ENCODE measurements at regions not wholly inside any gene's neighbourhood (a gene's known extent, or its start where the extent isn't known, plus 50 kb on each side); places are given as distances from the start of the nearest gene placed in this dataset.
"Not testable (repeated sequence)": the region's sequence is repeated elsewhere in the genome, so short reads cannot be mapped to it uniquely, and the experiment has no call there.

DNA sequence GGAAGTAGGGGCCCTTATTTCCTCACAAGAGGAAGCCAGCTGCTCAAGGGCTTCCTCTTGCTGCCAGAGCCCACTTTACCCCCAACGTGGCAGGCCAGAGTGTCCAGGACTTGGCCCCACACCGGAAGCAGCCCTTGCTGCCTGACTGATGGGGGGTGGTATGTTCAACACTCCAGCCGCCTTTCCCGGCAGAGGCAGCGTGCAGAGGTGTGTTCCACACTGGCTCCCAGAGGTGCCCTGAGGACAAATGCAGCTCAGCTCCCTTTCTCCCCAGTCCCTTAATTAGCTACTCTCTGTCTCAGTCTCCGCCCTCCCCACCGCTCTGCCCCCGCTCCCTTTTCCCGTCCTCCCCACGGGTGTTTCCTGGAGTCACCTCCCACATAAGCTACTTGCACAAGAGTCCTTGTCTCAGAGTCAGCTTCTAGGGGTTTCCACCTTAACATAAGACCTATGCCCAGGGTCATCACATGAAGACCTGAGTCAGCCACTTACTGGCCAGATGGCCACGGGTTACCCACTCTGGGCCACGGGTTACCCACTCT lies 61.7 kb upstream of the SHLD1 start:
- H3K36me3 ChIP-seq (ENCODE audit: insufficient read depth, low read length, poor library complexity, severe bottlenecking), result no peaks in the 10 kb centered on the region
- no peak overlapping the region for H3K4me3 ChIP-seq (ENCODE audit: low read depth, low read length, poor library complexity, severe bottlenecking)
- H3K9me3 ChIP-seq (ENCODE audit: low read depth, low read length, poor library complexity, severe bottlenecking), result no peaks in the 10 kb centered on the region
- TF ChIP-seq EZH2 (IDR thresholded peaks at IDR 0.05; ENCODE audit: borderline replicate concordance, low read depth, low read length, poor library complexity, severe bottlenecking), result no peak
- TF ChIP-seq, protein P1, sequence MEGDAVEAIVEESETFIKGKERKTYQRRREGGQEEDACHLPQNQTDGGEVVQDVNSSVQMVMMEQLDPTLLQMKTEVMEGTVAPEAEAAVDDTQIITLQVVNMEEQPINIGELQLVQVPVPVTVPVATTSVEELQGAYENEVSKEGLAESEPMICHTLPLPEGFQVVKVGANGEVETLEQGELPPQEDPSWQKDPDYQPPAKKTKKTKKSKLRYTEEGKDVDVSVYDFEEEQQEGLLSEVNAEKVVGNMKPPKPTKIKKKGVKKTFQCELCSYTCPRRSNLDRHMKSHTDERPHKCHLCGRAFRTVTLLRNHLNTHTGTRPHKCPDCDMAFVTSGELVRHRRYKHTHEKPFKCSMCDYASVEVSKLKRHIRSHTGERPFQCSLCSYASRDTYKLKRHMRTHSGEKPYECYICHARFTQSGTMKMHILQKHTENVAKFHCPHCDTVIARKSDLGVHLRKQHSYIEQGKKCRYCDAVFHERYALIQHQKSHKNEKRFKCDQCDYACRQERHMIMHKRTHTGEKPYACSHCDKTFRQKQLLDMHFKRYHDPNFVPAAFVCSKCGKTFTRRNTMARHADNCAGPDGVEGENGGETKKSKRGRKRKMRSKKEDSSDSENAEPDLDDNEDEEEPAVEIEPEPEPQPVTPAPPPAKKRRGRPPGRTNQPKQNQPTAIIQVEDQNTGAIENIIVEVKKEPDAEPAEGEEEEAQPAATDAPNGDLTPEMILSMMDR (conservative IDR thresholded peaks at IDR 0.05; ENCODE audit: low read depth, low read length), result no peak
- no peak for DNase-seq (ENCODE audit: low spot score)
- H3K4me1 ChIP-seq (ENCODE audit: insufficient read depth, low read length, poor library complexity, severe bottlenecking), result no peaks in the 10 kb centered on the region
- H3K27ac ChIP-seq (ENCODE audit: low read depth, low read length, poor library complexity, severe bottlenecking), result no peak overlapping the region
- BruUV-seq (replicated peaks), result no TSS peak
- ChIA-PET POLR2A (ENCODE audit: low non-redundant PET) (no interaction called here), CTCF (no interaction called here)
- H3K27me3 ChIP-seq (replicated peaks; ENCODE audit: insufficient read depth, low read depth, low read length, poor library complexity), result no peaks in the 10 kb centered on the region
- intact Hi-C loops (cut with micrococcal nuclease; ENCODE audit: unreplicated experiment), result no loop called here

DNA sequence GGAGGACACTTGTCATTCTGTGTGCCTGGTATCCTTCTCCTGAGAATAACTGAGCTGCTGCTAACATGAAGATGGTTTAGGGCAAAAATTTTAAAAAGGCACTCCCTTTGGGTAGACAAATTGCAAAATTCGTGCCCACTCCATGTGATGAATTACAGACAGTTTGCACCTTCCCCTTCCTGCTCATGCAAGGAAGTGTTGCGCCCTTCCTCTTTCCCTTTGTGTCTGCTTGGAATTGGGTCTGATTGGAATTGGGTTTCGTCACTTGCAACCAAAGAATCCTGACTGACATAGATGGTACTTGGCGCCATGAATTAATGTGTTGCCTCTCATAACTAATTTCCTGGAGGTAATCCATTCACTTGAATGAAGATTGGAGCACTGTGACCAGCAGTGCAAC lies 62.3 kb upstream of the SHLD1 start:
- Histone ChIP-seq H3K27ac (ENCODE audit: low read depth, low read length, poor library complexity, severe bottlenecking) (no peak overlapping the region), H3K27me3 (replicated peaks; ENCODE audit: insufficient read depth, low read depth, low read length, poor library complexity) (no peaks in the 10 kb centered on the region), H3K36me3 (ENCODE audit: insufficient read depth, low read length, poor library complexity, severe bottlenecking) (no peaks in the 10 kb centered on the region), H3K4me3 (ENCODE audit: low read depth, low read length, poor library complexity, severe bottlenecking) (no peak overlapping the region), H3K9me3 (ENCODE audit: low read depth, low read length, poor library complexity, severe bottlenecking) (no peaks in the 10 kb centered on the region), H3K4me1 (ENCODE audit: insufficient read depth, low read length, poor library complexity, severe bottlenecking) (no peaks in the 10 kb centered on the region)
- TF ChIP-seq EZH2 (IDR thresholded peaks at IDR 0.05; ENCODE audit: borderline replicate concordance, low read depth, low read length, poor library complexity, severe bottlenecking), result no peak
- TF ChIP-seq, protein P1 (conservative IDR thresholded peaks at IDR 0.05; ENCODE audit: low read depth, low read length), result no peak
- no TSS peak for BruUV-seq (replicated peaks)
- POLR2A ChIA-PET (ENCODE audit: low non-redundant PET), result no interaction called here
- CTCF ChIA-PET, result no interaction called here
- DNase-seq (ENCODE audit: low spot score), result no peak
- intact Hi-C loops (cut with micrococcal nuclease; ENCODE audit: unreplicated experiment), result no loop called here

DNA sequence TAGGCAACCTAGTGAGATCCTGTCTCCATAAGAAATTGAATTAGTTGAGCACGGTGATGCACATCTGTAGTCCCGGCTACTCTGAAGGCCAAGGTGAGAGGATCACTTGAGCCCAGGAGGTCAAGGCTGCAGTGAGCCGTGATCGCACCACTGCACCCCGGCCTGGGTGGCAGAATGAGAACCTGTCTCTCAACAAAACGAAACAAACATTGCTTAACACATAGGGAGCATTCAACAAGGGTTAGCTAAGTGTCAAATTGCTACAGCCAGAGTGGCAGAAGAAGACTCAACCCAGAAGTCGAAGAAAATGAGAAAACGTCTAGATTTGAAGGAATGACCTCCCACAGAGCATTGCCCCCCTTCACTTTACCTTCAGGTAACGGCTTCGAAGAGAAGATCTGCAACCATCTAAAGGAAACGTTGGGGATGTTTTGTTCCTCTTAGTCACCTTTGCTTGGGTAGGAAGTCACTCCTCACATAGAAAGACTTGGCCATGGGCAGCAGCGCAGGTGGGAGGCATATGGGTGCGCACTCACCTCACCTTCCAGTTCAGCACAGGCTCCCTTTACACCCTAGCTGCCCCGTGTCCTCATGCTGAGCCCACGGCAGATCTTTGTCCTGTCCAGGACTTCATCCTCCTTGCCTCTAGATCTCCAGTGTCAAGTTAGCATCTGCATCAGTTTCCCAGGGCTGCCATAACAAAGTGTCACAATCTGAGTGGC lies 63.7 kb upstream of the SHLD1 start:
- Histone ChIP-seq H3K27ac (ENCODE audit: low read depth, low read length, poor library complexity, severe bottlenecking) (no peak overlapping the region), H3K9me3 (ENCODE audit: low read depth, low read length, poor library complexity, severe bottlenecking) (no peaks in the 10 kb centered on the region), H3K4me3 (ENCODE audit: low read depth, low read length, poor library complexity, severe bottlenecking) (no peak overlapping the region), H3K27me3 (replicated peaks; ENCODE audit: insufficient read depth, low read depth, low read length, poor library complexity) (no peaks in the 10 kb centered on the region), H3K36me3 (ENCODE audit: insufficient read depth, low read length, poor library complexity, severe bottlenecking) (no peaks in the 10 kb centered on the region), H3K4me1 (ENCODE audit: insufficient read depth, low read length, poor library complexity, severe bottlenecking) (no peaks in the 10 kb centered on the region)
- POLR2A ChIA-PET (ENCODE audit: low non-redundant PET), result no interaction called here
- CTCF ChIA-PET, result no interaction called here
- BruUV-seq (replicated peaks), result no TSS peak
- TF ChIP-seq, protein P1 (conservative IDR thresholded peaks at IDR 0.05; ENCODE audit: low read depth, low read length), result no peak
- no peak for TF ChIP-seq EZH2 (IDR thresholded peaks at IDR 0.05; ENCODE audit: borderline replicate concordance, low read depth, low read length, poor library complexity, severe bottlenecking)
- intact Hi-C loops (cut with micrococcal nuclease; ENCODE audit: unreplicated experiment), result no loop called here
- no peak for DNase-seq (ENCODE audit: low spot score)

DNA sequence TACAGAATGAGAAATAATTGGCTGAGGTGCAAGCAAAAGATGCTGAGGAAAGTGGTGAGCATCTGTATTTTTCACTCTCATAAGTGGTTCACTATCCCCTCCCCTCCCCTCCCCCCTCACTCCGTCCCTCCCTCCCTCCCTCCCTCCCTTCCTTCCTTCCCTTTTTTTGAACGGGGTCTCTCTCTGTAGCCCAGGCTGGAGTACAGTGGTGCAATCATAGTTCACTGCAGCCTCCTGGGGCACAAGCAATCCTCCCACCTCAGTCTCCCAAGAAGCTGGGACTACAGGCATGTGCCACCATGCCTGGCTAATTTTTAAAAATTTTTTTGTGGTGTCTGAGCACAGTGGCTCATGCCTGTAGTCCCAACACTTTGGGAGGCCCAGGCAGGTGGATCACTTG lies 67.6 kb upstream of the SHLD1 start:
- H3K4me1 ChIP-seq (ENCODE audit: insufficient read depth, low read length, poor library complexity, severe bottlenecking); H3K27ac ChIP-seq (ENCODE audit: low read depth, low read length, poor library complexity, severe bottlenecking); CTCF ChIA-PET; intact Hi-C loops (cut with micrococcal nuclease; ENCODE audit: unreplicated experiment); H3K4me3 ChIP-seq (ENCODE audit: low read depth, low read length, poor library complexity, severe bottlenecking); DNase-seq (ENCODE audit: low spot score); POLR2A ChIA-PET (ENCODE audit: low non-redundant PET); H3K9me3 ChIP-seq (ENCODE audit: low read depth, low read length, poor library complexity, severe bottlenecking); BruUV-seq (replicated peaks); H3K36me3 ChIP-seq (ENCODE audit: insufficient read depth, low read length, poor library complexity, severe bottlenecking); H3K27me3 ChIP-seq (replicated peaks; ENCODE audit: insufficient read depth, low read depth, low read length, poor library complexity): not testable (repeated sequence)

All from A673 (cell line).